ENCODE measurements at regions not wholly inside any gene's neighbourhood (a gene's known extent, or its start where the extent isn't known, plus 50 kb on each side); places are given as distances from the start of the nearest gene placed in this dataset.

- peak in 1 of 3 donors; percentile 17 for TF ChIP-seq POLR2AphosphoS5 (IDR thresholded peaks at IDR 0.05)
- no peak for TF ChIP-seq POLR2A (IDR thresholded peaks at IDR 0.05)
- no peak for TF ChIP-seq CTCF (IDR thresholded peaks at IDR 0.05)
Measured at GRCh38 chr2:55809875-55810621, 113.5 kb downstream of the EFEMP1 start.

All from transverse colon (tissue), 4 donors.